Mesenchymal stem cell (in vitro differentiated cells and primary cell): ENCODE measurements at regions not wholly inside any gene's neighbourhood (a gene's known extent, or its start where the extent isn't known, plus 50 kb on each side); places are given as distances from the start of the nearest gene placed in this dataset.

Experiments used
- DNase-seq: peaks from one replicate; pipeline ENCODE4 v3.0.0-alpha.2; 2013
- H2AFZ ChIP-seq: one replicate; pipeline ENCODE4 v1.6.1; 2013; ENCODE audit warnings: low read depth, mild to moderate bottlenecking, control low read depth, inconsistent platforms, low read length, moderate library complexity
- H2AK5ac ChIP-seq: 2 replicates; pipeline ENCODE4 v1.6.1; 2013; ENCODE audit warnings: low read length, moderate library complexity, mild to moderate bottlenecking, inconsistent platforms; ENCODE audit not compliant: severe bottlenecking
- H2BK120ac ChIP-seq: one replicate; pipeline ENCODE4 v1.6.1; 2013; ENCODE audit warnings: low read depth, mild to moderate bottlenecking, inconsistent platforms, low read length, moderate library complexity
- H2BK12ac ChIP-seq, 2 experiments: one replicate each; pipeline ENCODE4 v1.6.1; 2013; ENCODE audit warnings: inconsistent platforms in 2 of 2, low read length in 2 of 2, mild to moderate bottlenecking in 2 of 2, moderate library complexity in 2 of 2, control low read depth in 1 of 2
- H2BK15ac ChIP-seq: one replicate; pipeline ENCODE4 v1.6.1; 2013; ENCODE audit warnings: mild to moderate bottlenecking, low read depth, inconsistent platforms; ENCODE audit not compliant: poor library complexity, severe bottlenecking
- H2BK5ac ChIP-seq: 2 replicates; pipeline ENCODE4 v1.6.1; 2013; ENCODE audit warnings: low read depth, mild to moderate bottlenecking, low read length, control low read depth, inconsistent platforms; ENCODE audit not compliant: poor library complexity, severe bottlenecking
- H3K14ac ChIP-seq, 2 experiments: one replicate each; pipeline ENCODE4 v1.6.1; 2013; ENCODE audit warnings: inconsistent platforms in 2 of 2, low read length in 2 of 2, control low read depth in 1 of 2, mild to moderate bottlenecking in 1 of 2, moderate library complexity in 1 of 2
- H3K18ac ChIP-seq, 2 experiments: one replicate each; pipeline ENCODE4 v1.6.1; 2013; ENCODE audit warnings: inconsistent platforms in 2 of 2, low read length in 2 of 2, control low read depth in 1 of 2, low read depth in 1 of 2, mild to moderate bottlenecking in 1 of 2
- H3K23ac ChIP-seq, 2 experiments: one replicate each; pipeline ENCODE4 v1.6.1; 2013; ENCODE audit warnings: inconsistent platforms in 2 of 2, low read length in 2 of 2, mild to moderate bottlenecking in 2 of 2, moderate library complexity in 2 of 2, control low read depth in 1 of 2
- H3K27ac ChIP-seq: 2 replicates; pipeline ENCODE4 v1.5.1; 2013; ENCODE audit warnings: mild to moderate bottlenecking, moderate library complexity, low read length, control low read depth, inconsistent platforms; ENCODE audit not compliant: poor library complexity, severe bottlenecking
- H3K27me3 ChIP-seq, 2 experiments: 2 replicates each; pipeline versions ENCODE4 v1.6.1 to v1.7.0; 2013; ENCODE audit warnings: low read length in 2 of 2, mild to moderate bottlenecking in 2 of 2, moderate library complexity in 2 of 2, control low read depth in 1 of 2, inconsistent platforms in 1 of 2; ENCODE audit not compliant: control insufficient read depth in 1 of 2, insufficient read depth in 1 of 2
- H3K36me3 ChIP-seq, 2 experiments: 2 replicates each; pipeline versions ENCODE4 v1.6.1 to v1.7.0; 2013; ENCODE audit warnings: low read length in 2 of 2, control low read depth in 1 of 2, inconsistent platforms in 1 of 2, low read depth in 1 of 2, mild to moderate bottlenecking in 1 of 2; ENCODE audit not compliant: insufficient read depth in 2 of 2, control insufficient read depth in 1 of 2
- H3K4ac ChIP-seq, 2 experiments: one replicate each; pipeline ENCODE4 v1.6.1; 2013; ENCODE audit warnings: inconsistent platforms in 2 of 2, low read length in 2 of 2, mild to moderate bottlenecking in 2 of 2, moderate library complexity in 2 of 2, control low read depth in 1 of 2, low read depth in 1 of 2
- H3K4me1 ChIP-seq: 2 replicates; pipeline ENCODE4 v1.6.1; 2013; ENCODE audit warnings: low read depth, low read length, control low read depth; ENCODE audit not compliant: control insufficient read depth, insufficient read depth
- H3K4me2 ChIP-seq: 2 replicates; pipeline ENCODE4 v1.6.1; 2013; ENCODE audit warnings: low read length, mild to moderate bottlenecking, inconsistent platforms; ENCODE audit not compliant: poor library complexity, severe bottlenecking
- H3K4me3 ChIP-seq, 2 experiments: 2 replicates each; pipeline versions ENCODE4 v1.5.1 to v1.7.0; 2013; ENCODE audit warnings: low read length in 2 of 2, mild to moderate bottlenecking in 2 of 2, control low read depth in 1 of 2, low read depth in 1 of 2; ENCODE audit not compliant: insufficient read depth in 1 of 2
- H3K79me1 ChIP-seq: replicated peaks from 2 replicates; pipeline ENCODE4 v1.6.1; 2013; ENCODE audit warnings: mild to moderate bottlenecking, control low read depth, low read length, inconsistent platforms; ENCODE audit not compliant: poor library complexity, severe bottlenecking
- H3K9ac ChIP-seq: 2 replicates; pipeline ENCODE4 v1.7.0; 2013; ENCODE audit warnings: mild to moderate bottlenecking, low read length, moderate library complexity
- H3K9me3 ChIP-seq: 2 replicates; pipeline ENCODE4 v1.7.0; 2013; ENCODE audit warnings: mild to moderate bottlenecking, low read length; ENCODE audit not compliant: control insufficient read depth
- H4K8ac ChIP-seq: one replicate; pipeline ENCODE4 v1.6.1; 2013; ENCODE audit warnings: inconsistent platforms, mild to moderate bottlenecking, low read length, moderate library complexity
- H4K91ac ChIP-seq: one replicate; pipeline ENCODE4 v1.6.1; 2013; ENCODE audit warnings: mild to moderate bottlenecking, low read length, inconsistent platforms
- WGBS: methylation state at CpG from one replicate; pipeline ENCODE4 v1.1.7; 2013; ENCODE audit warnings: mixed read lengths; 5-methylcytosine and 5-hydroxymethylcytosine counted together

GRCh38 chr13:76397413-76397812, 488.8 kb downstream of the KCTD12 start:
- no peaks in the 10 kb centered on the region for H3K36me3 ChIP-seq
- H2BK15ac ChIP-seq: no peak overlapping the region
- no peak overlapping the region for H3K9ac ChIP-seq
- H2BK12ac ChIP-seq: peak overlapping the region in 1 of 2 experiments; percentile 73
- no peak for DNase-seq
- no peak overlapping the region for H3K14ac ChIP-seq
- peak overlapping the region; percentile 91 for H2AK5ac ChIP-seq
- no peak overlapping the region for H3K4me3 ChIP-seq
- H3K9me3 ChIP-seq: no peaks in the 10 kb centered on the region
- peak overlapping the region in 1 of 2 experiments; percentile 73 for H3K4ac ChIP-seq
- H3K18ac ChIP-seq: no peak overlapping the region
- no peaks in the 10 kb centered on the region for H3K27me3 ChIP-seq
- no peak overlapping the region for H2BK120ac ChIP-seq
- H3K79me1 ChIP-seq: no peaks in the 10 kb centered on the region
- no peak overlapping the region for H3K23ac ChIP-seq
- H4K8ac ChIP-seq: no peak overlapping the region
- no peak overlapping the region for H4K91ac ChIP-seq
- WGBS: 100% methylated on average over 2 of the region's 3 CpGs
- H2AFZ ChIP-seq: peak overlapping the region; percentile 61
- no peak overlapping the region for H2BK5ac ChIP-seq
- H3K27ac ChIP-seq: peak overlapping the region; percentile 59
- H3K4me1 ChIP-seq: no peaks in the 10 kb centered on the region
- H3K4me2 ChIP-seq: no peak overlapping the region

- Histone ChIP-seq H3K27me3 (no peaks in the 10 kb centered on the region), H3K9ac (no peak overlapping the region), H2BK15ac (peak overlapping the region; percentile 12), H3K27ac (no peak overlapping the region), H2BK5ac (no peak overlapping the region), H3K4me2 (no peak overlapping the region), H3K79me1 (no peaks in the 10 kb centered on the region), H3K4me3 (no peak overlapping the region), H3K9me3 (no peaks in the 10 kb centered on the region), H3K23ac (no peak overlapping the region), H2BK120ac (peak overlapping the region; percentile 73), H3K36me3 (no peaks in the 10 kb centered on the region), H4K91ac (peak overlapping the region; percentile 80), H2AFZ (no peak overlapping the region), H2AK5ac (peak overlapping the region; percentile 53), H4K8ac (no peak overlapping the region), H2BK12ac (peak overlapping the region; percentile 59 to 89), H3K4ac (peak overlapping the region in 1 of 2 experiments; percentile 92), H3K18ac (peak overlapping the region; percentile 37 to 95), H3K4me1 (peaks cover 1% of the 10 kb centered on the region), H3K14ac (no peak overlapping the region)
- 71% methylated on average over 1 of the region's 1 CpG for WGBS
- no peak for DNase-seq
Measured at GRCh38 chr13:76389321-76389720, 496.9 kb downstream of the KCTD12 start.

- H3K4me1 ChIP-seq: peaks cover 1% of the 10 kb centered on the region
- no CpG with 5 or more reads among the region's 1 CpG for WGBS
- H2BK15ac ChIP-seq: no peak overlapping the region
- H3K4me2 ChIP-seq: no peak overlapping the region
- peak overlapping the region; percentile 18 for H4K91ac ChIP-seq
- peak overlapping the region; percentile 6 to 47 for H3K4ac ChIP-seq
- no peak overlapping the region for H3K27ac ChIP-seq
- H2AK5ac ChIP-seq: no peak overlapping the region
- H3K4me3 ChIP-seq: no peak overlapping the region
- no peak overlapping the region for H2AFZ ChIP-seq
- no peak overlapping the region for H2BK5ac ChIP-seq
- peak; percentile 29 for DNase-seq
- H3K9ac ChIP-seq: no peak overlapping the region
- no peak overlapping the region for H3K18ac ChIP-seq
- no peaks in the 10 kb centered on the region for H3K36me3 ChIP-seq
- no peak overlapping the region for H2BK12ac ChIP-seq
- H3K23ac ChIP-seq: no peak overlapping the region
- no peaks in the 10 kb centered on the region for H3K9me3 ChIP-seq
- no peaks in the 10 kb centered on the region for H3K79me1 ChIP-seq
- H3K27me3 ChIP-seq: no peaks in the 10 kb centered on the region
- no peak overlapping the region for H3K14ac ChIP-seq
- H4K8ac ChIP-seq: no peak overlapping the region
- H2BK120ac ChIP-seq: peak overlapping the region; percentile 27
Measured at GRCh38 chr13:76387566-76387965, 498.6 kb downstream of the KCTD12 start.

- no peaks in the 10 kb centered on the region for H3K36me3 ChIP-seq
- H3K18ac ChIP-seq: peak overlapping the region; percentile 46 to 89
- WGBS: 90% methylated on average over 3 of the region's 3 CpGs
- H4K91ac ChIP-seq: no peak overlapping the region
- H4K8ac ChIP-seq: no peak overlapping the region
- H2BK120ac ChIP-seq: no peak overlapping the region
- no peak overlapping the region for H2BK15ac ChIP-seq
- H2AFZ ChIP-seq: no peak overlapping the region
- H3K9me3 ChIP-seq: no peaks in the 10 kb centered on the region
- H2BK5ac ChIP-seq: no peak overlapping the region
- H2AK5ac ChIP-seq: no peak overlapping the region
- H3K4me1 ChIP-seq: peaks cover 1% of the 10 kb centered on the region
- no peak overlapping the region for H3K27ac ChIP-seq
- peak overlapping the region in 1 of 2 experiments; percentile 77 for H3K14ac ChIP-seq
- no peak overlapping the region for H3K23ac ChIP-seq
- DNase-seq: no peak
- no peaks in the 10 kb centered on the region for H3K27me3 ChIP-seq
- H3K4me2 ChIP-seq: no peak overlapping the region
- no peak overlapping the region for H3K9ac ChIP-seq
- H3K4me3 ChIP-seq: no peak overlapping the region
- H2BK12ac ChIP-seq: peak overlapping the region; percentile 33 to 81
- H3K4ac ChIP-seq: peak overlapping the region in 1 of 2 experiments; percentile 47
- no peaks in the 10 kb centered on the region for H3K79me1 ChIP-seq
Measured at GRCh38 chr13:76386321-76386720, 499.9 kb downstream of the KCTD12 start.
